ENCODE measurements at regions not wholly inside any gene's neighbourhood (a gene's known extent, or its start where the extent isn't known, plus 50 kb on each side); places are given as distances from the start of the nearest gene placed in this dataset.

- no peak for DNase-seq (ENCODE audit: low read depth)
- TF ChIP-seq CTCF (IDR thresholded peaks at IDR 0.05; ENCODE audit: insufficient read depth, low read length, poor library complexity, severe bottlenecking) = no peak
- H3K27me3 ChIP-seq (ENCODE audit: control insufficient read depth, insufficient read depth, low read length) = no peaks in the 10 kb centered on the region
- no peak overlapping the region for H3K4me3 ChIP-seq (ENCODE audit: low read depth, low read length)
- no peaks in the 10 kb centered on the region for H3K36me3 ChIP-seq (ENCODE audit: control insufficient read depth, insufficient read depth, low read length)
Observed at GRCh38 chr4:81282131-81282530, 67.1 kb upstream of the PRKG2 start.

GRCh38 chr4:81274460-81274859 is 59.4 kb upstream of the PRKG2 start:
- no peak overlapping the region for H3K4me3 ChIP-seq (ENCODE audit: low read depth, low read length)
- no peak for TF ChIP-seq CTCF (IDR thresholded peaks at IDR 0.05; ENCODE audit: insufficient read depth, low read length, poor library complexity, severe bottlenecking)
- DNase-seq (ENCODE audit: low read depth) = no peak
- H3K36me3 ChIP-seq (ENCODE audit: control insufficient read depth, insufficient read depth, low read length) = no peaks in the 10 kb centered on the region
- no peaks in the 10 kb centered on the region for H3K27me3 ChIP-seq (ENCODE audit: control insufficient read depth, insufficient read depth, low read length)

- Histone ChIP-seq H3K4me3 (ENCODE audit: low read depth, low read length) (no peak overlapping the region), H3K27me3 (ENCODE audit: control insufficient read depth, insufficient read depth, low read length) (no peaks in the 10 kb centered on the region), H3K36me3 (ENCODE audit: control insufficient read depth, insufficient read depth, low read length) (no peaks in the 10 kb centered on the region)
- no peak for DNase-seq (ENCODE audit: low read depth)
- no peak for TF ChIP-seq CTCF (IDR thresholded peaks at IDR 0.05; ENCODE audit: insufficient read depth, low read length, poor library complexity, severe bottlenecking)
Observed at GRCh38 chr4:81272671-81273070, 57.6 kb upstream of the PRKG2 start.
